CD4-positive, alpha-beta T cell treated with Interleukin-2 at 100 ng/mL for 4 hours (primary cell): ENCODE measurements at regions not wholly inside any gene's neighbourhood (a gene's known extent, or its start where the extent isn't known, plus 50 kb on each side); places are given as distances from the start of the nearest gene placed in this dataset.

ENCODE experiments used
- DNase-seq: peaks from one replicate; pipeline ENCODE4 v3.0.0-alpha.2; 2020; ENCODE audit warnings: low spot score

DNA sequence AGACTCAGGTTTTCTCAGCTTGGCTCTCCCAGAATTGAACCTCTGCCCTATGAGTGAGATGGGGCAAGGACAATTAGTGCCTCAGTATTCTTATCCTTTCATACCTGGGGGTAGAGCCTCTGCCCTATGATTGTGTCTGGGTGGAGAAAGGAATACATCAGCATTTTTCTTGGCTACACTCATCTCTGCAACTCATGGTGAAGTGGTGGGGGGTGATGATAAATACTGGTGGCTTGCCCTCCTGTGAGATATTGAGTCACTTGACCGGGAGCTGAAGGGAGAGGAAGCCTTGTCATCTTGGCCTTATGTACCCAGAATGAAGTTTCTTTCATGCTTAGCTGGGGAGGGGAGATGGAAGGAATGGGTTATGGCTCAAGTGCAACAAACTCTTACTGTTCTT lies 71.3 kb upstream of the ENOX2 start:
- DNase-seq: no peak

DNA sequence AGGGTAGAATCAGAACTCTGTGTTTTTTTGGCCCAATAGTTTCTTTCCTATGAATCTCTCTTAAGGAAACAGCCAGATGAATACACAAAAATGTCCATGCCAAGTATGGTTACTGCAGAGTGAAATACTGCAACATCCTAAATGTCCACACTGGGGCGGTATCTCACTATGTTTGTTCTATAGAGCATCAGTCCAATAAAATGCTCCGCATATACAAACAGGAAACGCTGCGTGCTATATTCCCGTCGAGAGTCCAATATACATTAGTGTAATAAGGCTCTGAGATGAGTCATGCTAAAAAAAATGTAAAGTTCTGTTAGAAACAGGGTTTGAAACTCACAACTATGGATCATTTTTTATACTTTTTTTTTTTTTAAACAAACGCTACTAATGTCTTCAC lies 72.9 kb upstream of the ENOX2 start:
- DNase-seq: peak; percentile 19

DNA sequence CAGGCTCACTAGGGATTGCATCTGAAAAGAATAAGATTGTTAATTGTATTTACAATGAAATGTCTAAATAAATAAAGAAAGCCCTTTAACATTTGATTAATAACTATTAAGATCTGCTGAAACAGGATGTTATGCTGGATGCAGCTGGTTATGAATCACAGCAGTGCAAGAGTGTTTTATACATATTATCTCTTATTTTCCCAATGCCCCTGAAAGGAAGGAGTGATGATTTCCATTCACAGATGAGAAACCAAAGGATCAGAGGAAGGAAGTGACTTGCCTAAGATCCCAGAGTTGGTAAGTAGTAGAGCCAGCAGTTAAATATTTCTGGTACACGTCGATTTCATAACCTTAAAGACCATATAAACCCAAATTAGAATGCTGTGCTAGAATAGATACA lies 76.3 kb upstream of the ARHGAP36 start:
- no peak for DNase-seq

DNA sequence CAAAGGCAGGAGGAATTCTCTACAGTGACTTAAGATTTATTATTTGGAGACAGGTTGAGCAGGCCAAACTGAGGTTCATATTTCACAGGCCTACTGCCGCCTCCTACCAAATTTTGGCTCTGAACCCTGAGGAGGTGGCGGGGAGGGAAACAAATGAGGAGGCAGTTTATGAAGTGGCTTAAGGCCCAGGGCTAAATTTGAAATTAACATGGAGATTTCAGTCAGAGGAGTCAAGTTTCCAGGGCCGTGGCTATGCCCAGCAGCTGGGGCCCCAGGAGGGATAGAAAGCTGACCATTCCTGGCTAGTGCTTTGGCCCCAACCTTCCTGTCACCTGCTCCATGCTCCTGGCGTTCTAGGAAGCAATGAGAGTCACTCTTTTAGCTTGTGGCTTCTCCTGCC lies 73.4 kb upstream of the ARHGAP36 start:
- no peak for DNase-seq

DNA sequence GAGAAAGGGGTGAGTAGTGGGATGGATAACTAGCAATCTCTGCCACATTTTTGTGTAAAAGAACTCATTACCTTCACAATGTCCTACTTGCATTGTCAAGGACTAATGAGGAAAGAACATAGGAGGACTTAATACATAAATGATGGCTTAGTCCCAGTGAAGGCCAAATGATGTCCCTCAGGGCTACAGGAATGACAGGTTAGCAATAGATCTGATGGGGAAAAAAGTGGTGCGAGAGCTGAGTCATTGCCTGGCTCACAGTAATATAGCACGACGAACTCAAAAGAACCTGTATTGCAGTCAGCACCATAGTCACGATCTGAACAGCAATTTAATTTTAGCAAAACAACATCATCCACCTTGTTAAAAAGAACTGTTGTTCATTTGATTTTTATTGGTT lies 70.9 kb upstream of the ARHGAP36 start:
- DNase-seq: no peak

DNA sequence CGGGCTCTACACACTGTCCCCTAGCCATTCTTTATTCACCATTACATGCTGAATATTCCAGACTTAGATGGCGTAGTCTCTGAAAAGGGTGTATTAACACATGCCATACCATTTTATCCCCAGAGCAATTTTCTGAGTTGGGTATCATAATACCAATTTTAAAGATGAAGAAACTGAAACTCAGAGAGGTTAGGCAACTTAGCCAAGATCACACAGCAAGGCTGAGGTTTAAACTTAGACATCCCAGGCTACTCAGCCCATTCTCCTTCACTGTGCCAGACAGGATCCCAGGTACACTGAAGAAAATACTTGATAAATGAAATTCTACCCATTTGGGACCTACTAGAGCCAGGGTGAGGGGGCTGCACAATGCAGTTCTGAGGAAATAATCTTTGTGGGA lies 67.4 kb upstream of the ARHGAP36 start:
- no peak for DNase-seq

DNA sequence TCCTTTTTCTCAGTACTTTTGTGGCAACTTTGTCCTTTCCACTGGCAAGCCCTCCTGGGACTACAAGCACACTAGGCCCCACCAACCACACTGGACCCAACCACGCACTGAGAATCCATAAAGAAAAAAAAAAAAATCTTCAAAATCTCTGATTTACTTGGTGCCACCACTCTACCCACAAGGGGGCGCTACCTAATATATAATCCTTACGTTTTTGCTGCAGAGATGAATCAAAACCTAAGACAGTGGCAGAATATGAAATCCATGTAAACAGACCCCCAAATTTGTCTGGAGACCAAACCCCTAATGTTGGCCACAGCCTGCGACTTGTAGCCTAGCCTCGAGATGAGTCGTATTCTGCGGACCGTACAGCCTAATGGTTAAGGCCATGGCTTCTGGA lies 63.5 kb upstream of the ARHGAP36 start:
- DNase-seq: no peak

DNA sequence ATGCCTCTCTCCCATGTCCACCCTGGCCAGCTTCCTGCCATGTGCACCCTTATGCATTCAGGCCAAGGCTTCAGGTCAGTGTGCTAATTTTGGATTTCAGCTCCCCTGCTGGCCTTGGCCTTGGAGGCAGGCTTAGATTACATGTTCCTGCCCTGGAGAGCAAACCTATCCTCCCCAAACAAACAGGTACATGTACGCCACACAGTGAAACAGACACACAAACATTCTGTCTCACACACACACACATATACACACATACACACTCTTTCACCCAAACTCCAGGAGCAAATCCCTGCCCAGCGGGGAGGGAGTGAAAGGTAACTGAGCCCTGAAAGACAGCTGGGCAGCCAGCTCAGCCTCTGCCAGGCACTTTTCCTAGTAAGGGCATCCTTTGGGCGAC lies 62.7 kb upstream of the ARHGAP36 start:
- DNase-seq: no peak

DNA sequence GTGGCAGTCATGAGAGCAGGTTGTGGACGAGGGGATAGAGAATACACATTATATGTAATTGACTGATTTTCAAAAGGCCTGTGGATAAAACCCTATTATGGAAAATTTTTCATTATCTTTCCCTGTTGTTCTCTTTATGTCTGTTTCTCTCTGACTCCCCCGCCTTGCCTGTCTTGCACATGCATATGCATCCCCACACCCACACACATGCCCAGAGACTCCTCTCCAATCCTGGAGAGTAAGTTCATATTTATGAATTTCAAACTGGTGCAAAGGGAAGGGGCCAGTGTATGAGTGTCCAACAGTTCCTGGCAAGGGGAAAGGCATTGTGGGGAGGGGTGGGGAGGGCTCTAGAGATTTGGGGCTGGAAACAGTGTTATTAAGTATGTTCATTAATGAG lies 60.8 kb upstream of the ARHGAP36 start:
- DNase-seq: no peak

DNA sequence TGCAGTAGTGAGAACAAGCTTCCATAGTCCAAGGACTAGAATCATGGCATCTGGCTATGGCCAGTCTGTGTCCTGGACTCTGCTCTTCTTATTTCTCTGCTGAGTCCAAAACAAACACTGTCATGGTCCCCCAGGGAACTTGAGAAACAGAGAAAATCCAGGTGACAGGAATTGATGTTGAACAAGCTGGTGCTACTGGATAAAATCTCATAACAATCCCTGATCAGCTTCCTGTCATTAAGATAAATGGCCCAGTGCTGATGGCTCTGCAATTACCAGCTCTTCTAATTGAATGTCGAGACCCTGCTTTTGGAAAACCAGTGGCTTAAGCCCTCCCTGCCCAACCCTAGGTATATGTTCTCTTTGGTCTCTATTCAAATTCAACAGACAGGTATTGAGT lies 58.8 kb upstream of the ARHGAP36 start:
- no peak for DNase-seq
